MCF 10A (cell line): ENCODE measurements at regions not wholly inside any gene's neighbourhood (a gene's known extent, or its start where the extent isn't known, plus 50 kb on each side); places are given as distances from the start of the nearest gene placed in this dataset.

Experiments used
- BruUV-seq: library from RNA; stranded (reverse); fragments of 400-500 nt; replicated peaks from 2 replicates; lab custom pipeline; 2021; lab: Mats Ljungman, UMichigan
- CTCF ChIA-PET: fragments of 300-600 bp; sonication (Branson Sonifier 250); formaldehyde crosslinking; extraction: SDS; loops from one replicate; lab custom pipeline; 2021; ENCODE audit warnings: antibody characterized with exemption, inconsistent platforms; lab: Yijun Ruan, JAX
- POLR2A ChIA-PET: fragments of 300-600, 350-650 bp; sonication (Branson Sonifier 250); formaldehyde crosslinking; extraction: SDS; loops from one replicate; lab custom pipeline; 2020; ENCODE audit warnings: antibody characterized with exemption, inconsistent platforms; lab: Yijun Ruan, JAX
- DNase-seq: peaks from one replicate; pipeline ENCODE4 v3.0.0-alpha.2; 2018; ENCODE audit not compliant: unreplicated experiment
- H3K27ac Mint-ChIP-seq: one replicate; pipeline ENCODE4 v1.8.0; 2022; ENCODE audit warnings: mild to moderate bottlenecking, low read depth, mixed read lengths; ENCODE audit not compliant: unreplicated experiment
- H3K27me3 Mint-ChIP-seq: one replicate; pipeline ENCODE4 v1.8.0; 2022; ENCODE audit warnings: mixed read lengths; ENCODE audit not compliant: insufficient read depth, unreplicated experiment
- H3K36me3 Mint-ChIP-seq: one replicate; pipeline ENCODE4 v1.8.0; 2022; ENCODE audit warnings: mild to moderate bottlenecking, moderate library complexity, mixed read lengths; ENCODE audit not compliant: insufficient read depth, unreplicated experiment
- H3K4me1 Mint-ChIP-seq: one replicate; pipeline ENCODE4 v1.8.0; 2022; ENCODE audit warnings: mixed read lengths; ENCODE audit not compliant: insufficient read depth, unreplicated experiment
- H3K4me3 Mint-ChIP-seq: one replicate; pipeline ENCODE4 v1.8.0; 2022; ENCODE audit warnings: mild to moderate bottlenecking, moderate library complexity, mixed read lengths; ENCODE audit not compliant: unreplicated experiment
- H3K9me3 Mint-ChIP-seq: one replicate; pipeline ENCODE4 v1.8.0; 2022; ENCODE audit warnings: mixed read lengths; ENCODE audit not compliant: unreplicated experiment
- CTCF ChIP-seq: fragments of 200-600 bp; IDR thresholded peaks from one replicate; pipeline ENCODE4 v1.8.0; 2022; ENCODE audit warnings: antibody characterized with exemption, mild to moderate bottlenecking; ENCODE audit not compliant: unreplicated experiment
- intact Hi-C: fragments of 100-400 bp; cut with micrococcal nuclease; formaldehyde crosslinking; loops from 2 replicates; pipeline ENCODE4 v1.14.1; 2022

- ChIA-PET POLR2A (no interaction called here), CTCF (no interaction called here)
- H3K4me3 Mint-ChIP-seq, result no peak overlapping the region
- BruUV-seq, result no TSS peak
- TF ChIP-seq CTCF, result no peak
- intact Hi-C loops, result no loop called here
- H3K9me3 Mint-ChIP-seq, result peaks cover 6% of the 10 kb centered on the region
- H3K36me3 Mint-ChIP-seq, result no peaks in the 10 kb centered on the region
- no peak overlapping the region for H3K27ac Mint-ChIP-seq
- no peaks in the 10 kb centered on the region for H3K4me1 Mint-ChIP-seq
- no peak for DNase-seq
- peaks cover 73% of the 10 kb centered on the region for H3K27me3 Mint-ChIP-seq
Measured at GRCh38 chr13:91278291-91278690, 69.2 kb upstream of the MIR17HG start.

GRCh38 chr13:91278888-91279287 lies 68.6 kb upstream of the MIR17HG start:
- intact Hi-C loops, result no loop called here
- Mint-ChIP-seq H3K27ac (no peak overlapping the region), H3K4me1 (no peaks in the 10 kb centered on the region), H3K27me3 (peaks cover 75% of the 10 kb centered on the region), H3K9me3 (peaks cover 6% of the 10 kb centered on the region), H3K4me3 (no peak overlapping the region), H3K36me3 (no peaks in the 10 kb centered on the region)
- DNase-seq, result no peak
- CTCF ChIA-PET, result no interaction called here
- no peak for TF ChIP-seq CTCF
- no TSS peak for BruUV-seq
- POLR2A ChIA-PET, result no interaction called here

DNA sequence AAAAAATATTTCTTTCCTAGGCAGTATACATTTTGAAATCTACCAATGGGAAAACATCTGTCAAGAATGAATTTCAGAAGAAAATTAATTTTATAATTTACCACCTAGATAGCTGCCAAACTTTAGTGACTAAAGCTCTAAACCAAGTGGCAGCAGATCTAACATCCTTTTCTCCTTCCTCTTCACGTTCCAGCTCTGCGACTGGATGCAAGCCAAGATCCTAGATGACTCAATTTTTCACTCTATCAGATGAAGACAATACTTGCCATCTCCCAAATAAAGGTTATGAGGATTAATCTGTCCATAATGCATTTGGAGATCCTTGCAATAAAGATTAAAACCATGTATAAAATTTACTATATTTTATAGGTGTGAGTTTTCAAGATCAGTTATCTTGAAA lies 66.7 kb upstream of the MIR17HG start:
- Mint-ChIP-seq H3K27me3 (peaks cover 75% of the 10 kb centered on the region), H3K27ac (no peak overlapping the region), H3K4me1 (no peaks in the 10 kb centered on the region), H3K36me3 (no peaks in the 10 kb centered on the region), H3K4me3 (no peak overlapping the region), H3K9me3 (peaks cover 6% of the 10 kb centered on the region)
- intact Hi-C loops, result no loop called here
- peak; percentile 47 for DNase-seq
- BruUV-seq, result no TSS peak
- ChIA-PET POLR2A (no interaction called here), CTCF (no interaction called here)
- TF ChIP-seq CTCF, result no peak

GRCh38 chr13:91284335-91284734 lies 63.2 kb upstream of the MIR17HG start:
- intact Hi-C loops, result no loop called here
- H3K36me3 Mint-ChIP-seq, result no peaks in the 10 kb centered on the region
- CTCF ChIA-PET, result no interaction called here
- H3K4me3 Mint-ChIP-seq, result no peak overlapping the region
- peaks cover 68% of the 10 kb centered on the region for H3K27me3 Mint-ChIP-seq
- TF ChIP-seq CTCF, result no peak
- BruUV-seq, result no TSS peak
- no peak overlapping the region for H3K27ac Mint-ChIP-seq
- no peak for DNase-seq
- H3K9me3 Mint-ChIP-seq, result no peaks in the 10 kb centered on the region
- H3K4me1 Mint-ChIP-seq, result no peaks in the 10 kb centered on the region
- POLR2A ChIA-PET, result no interaction called here
